Pons (tissue), 1 donor: ENCODE measurements at regions not wholly inside any gene's neighbourhood (a gene's known extent, or its start where the extent isn't known, plus 50 kb on each side); places are given as distances from the start of the nearest gene placed in this dataset.
A peak's percentile ranks its signal among the peaks of the same experiment; 100 is the strongest.
"Not testable (repeated sequence)": the region's sequence is repeated elsewhere in the genome, so short reads cannot be mapped to it uniquely, and the experiment has no call there.

Source experiments
- DNase-seq: peaks from one replicate; pipeline ENCODE4 v3.0.0-alpha.2; 2016; ENCODE audit warnings: low spot score

DNA sequence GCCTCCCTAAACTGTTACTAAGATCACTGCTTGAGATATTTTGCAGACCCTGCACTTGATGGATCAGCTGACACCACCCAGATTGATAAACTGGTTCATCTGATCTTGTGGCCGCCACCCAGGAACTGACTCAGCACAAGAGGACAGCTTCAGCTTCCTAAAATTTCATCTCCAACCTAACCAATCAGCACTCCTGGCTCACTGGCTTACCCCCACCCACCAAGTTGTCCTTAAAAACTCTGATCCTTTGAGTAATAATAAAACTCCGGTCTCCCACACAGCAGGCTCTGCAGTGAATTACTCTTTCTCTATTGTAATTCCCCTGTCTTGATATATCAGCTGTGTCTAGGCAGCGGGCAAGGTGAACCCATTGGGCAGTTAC is 174.8 kb downstream of the UTP18 start:
- no peak for DNase-seq

DNA sequence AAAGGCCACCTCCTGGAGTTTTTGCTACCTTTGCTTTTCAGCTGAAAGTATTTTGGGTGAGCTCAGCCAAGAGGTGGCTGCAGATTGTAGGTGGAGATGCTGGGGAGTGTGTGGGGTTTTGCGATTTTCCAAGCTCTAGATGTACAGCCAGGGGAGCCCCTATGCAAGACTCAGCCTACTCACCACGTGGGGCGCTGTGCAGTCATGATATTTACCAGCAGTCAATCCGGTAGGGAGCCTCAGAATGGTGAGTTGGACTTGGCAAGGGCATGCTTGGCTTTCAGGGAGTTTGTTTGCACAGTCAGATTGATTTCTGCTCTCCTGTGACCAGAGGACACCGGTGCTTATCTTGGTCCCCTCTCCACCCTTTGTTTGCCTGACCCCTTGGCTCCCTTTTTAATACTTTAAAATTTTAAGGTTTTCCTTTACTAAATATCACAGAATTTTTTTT is 175.3 kb downstream of the UTP18 start:
- peak; percentile 50 for DNase-seq

DNA sequence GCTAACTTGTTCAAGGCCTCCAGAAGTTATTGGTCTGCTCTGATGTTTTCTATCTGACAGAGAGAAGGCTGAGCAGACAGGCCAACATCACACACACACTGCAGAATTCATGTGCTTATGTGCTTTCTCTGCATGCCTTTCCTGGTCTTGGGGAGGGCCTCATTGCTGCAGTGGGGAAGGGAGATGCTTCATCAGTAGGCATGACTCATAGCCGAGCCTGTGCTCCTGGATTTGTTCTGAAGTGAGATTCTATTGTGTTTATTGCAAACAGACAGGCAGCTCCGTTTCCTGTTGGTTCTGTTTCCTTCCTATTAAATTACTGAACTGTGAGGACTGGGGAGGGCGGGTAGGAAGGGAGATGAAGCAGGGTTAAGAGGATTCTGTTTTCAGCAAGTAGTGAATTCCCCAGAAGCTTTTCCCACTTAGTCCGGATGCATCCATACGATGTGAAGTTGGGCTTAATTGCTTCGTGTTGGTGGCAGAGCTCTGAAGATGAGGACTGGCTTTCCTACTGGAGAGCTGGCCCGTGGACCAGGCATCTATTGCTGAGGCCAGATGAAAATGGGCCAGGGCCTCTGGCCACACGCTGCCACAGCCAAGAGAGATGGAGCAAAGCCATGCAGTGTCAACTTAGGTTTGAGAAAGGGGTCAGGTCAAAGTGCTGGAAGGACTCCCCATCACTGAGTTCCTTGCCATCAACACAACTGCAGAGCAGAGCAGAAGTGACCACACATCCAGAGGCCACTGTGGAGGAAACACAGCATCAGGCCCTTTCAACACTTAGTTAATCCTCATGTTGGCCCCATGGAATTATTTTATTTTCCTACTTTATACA is 179.3 kb downstream of the UTP18 start:
- no peak for DNase-seq

DNA sequence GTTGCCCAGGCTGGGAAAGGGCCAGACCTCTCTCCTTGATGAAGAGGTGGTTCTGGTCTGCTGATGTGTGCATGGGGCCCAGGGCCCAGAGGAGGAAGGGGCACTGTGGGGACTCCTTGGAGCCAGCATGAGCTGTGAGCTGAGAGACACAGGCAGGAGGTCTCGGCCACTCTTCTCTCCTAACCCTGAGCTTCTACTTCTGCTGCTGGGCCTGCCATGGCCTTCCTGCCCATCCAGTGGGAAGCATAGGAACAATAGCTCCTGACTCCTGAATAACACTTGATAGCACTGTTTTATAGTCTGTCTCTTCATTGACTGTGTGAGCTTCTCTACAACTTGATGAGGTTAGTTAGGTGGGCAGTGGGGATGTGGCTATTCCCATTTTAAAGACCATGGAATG is 181.1 kb downstream of the UTP18 start:
- DNase-seq, result no peak

DNA sequence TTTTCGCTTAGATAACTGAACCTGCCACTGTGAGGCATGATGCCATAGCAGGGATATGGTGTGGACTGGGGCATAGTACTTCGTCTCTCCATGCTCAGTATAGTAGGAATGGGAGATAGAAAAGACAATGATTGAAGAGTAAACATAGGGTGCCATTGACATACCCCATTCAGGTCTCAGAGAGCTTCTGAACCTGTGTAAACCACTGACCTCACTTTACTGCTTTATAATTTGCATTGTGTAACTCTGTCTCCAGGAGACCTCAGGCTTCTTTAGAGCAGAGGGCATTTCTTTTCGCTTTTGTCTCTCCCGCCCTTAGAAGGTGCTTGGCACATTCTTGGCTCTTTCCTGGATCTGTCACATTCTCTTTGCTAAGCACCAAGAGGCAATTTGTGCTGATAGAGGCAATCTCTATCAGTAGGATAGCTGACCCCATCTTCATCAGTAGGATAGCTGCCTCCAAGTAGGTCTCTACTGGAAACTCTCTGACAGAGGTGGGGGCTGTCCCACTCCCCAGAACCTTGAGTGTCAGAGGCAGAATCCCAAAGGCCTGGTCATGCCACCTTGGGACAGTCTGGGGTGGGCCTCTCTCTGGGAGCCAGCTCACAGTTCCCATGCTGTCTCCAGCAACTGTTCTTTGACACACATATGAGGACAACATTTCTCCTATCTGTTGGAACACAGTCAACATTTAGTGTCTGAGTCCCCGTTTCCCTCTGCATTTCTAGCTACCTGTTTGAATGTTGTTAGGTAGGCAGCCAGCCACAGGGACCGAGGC is 181.9 kb downstream of the UTP18 start:
- DNase-seq, result no peak

DNA sequence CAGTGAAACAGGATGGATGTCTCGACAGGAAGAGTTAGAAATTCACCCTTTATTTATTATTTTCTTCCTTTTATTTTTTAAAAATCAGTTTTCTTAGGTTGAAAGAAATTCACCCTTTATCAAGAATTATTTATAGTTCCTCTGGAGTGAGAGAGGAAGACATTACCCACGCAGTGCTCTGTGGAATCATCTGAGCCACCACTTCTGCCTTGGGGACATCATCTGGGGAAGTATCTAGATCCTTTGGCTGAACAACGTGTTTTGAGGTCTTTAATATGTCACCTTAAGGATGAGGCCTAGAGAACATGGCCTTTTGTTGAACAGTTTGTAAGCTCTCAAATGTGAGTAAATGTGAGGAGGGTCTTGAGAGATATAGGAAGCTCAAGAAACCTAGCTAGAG is 183.3 kb downstream of the UTP18 start:
- DNase-seq, result no peak

DNA sequence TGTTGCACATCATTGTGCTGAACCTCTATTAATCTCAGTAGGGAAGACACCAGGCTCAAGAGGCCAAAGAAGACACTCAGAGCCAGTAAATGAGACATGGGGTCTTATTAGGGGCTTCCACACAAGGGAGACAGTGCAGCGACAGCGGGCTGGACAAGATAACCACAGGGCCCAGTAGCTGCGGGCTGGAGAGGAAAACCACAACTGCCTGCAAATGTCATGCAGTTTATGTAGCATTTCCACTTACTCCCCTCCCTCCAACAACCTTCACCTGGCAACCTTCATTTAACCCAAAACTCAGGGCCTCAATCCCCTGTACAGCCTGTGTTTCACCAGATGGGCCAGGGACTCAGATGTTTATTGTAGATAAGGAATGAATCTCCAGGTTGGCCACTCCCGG is 185.6 kb downstream of the UTP18 start:
- DNase-seq, result no peak

DNA sequence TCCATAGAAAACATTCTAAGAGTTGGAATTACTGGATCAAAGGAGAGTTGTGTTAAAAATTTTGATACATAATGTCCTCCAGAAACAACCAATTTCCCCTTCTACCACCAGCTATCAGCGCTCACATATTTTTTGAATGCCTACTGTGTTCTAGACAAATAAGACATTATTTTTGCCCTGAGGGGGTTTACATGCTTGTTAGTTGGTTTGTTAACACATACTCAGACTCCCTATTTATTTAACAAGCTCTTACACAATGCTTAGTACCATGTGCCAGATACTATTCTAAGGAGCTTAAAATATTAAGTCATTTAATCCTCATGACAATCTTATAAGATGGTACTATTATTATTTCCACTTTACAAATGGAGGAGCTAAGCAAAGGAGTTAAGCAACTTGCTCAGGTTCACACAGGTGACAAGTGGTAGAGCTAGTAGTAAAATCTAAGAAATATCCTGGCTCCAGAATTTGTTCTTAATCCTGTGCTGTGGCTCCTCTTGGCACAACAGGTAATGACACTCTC is 194.2 kb downstream of the UTP18 start:
- no peak for DNase-seq

DNA sequence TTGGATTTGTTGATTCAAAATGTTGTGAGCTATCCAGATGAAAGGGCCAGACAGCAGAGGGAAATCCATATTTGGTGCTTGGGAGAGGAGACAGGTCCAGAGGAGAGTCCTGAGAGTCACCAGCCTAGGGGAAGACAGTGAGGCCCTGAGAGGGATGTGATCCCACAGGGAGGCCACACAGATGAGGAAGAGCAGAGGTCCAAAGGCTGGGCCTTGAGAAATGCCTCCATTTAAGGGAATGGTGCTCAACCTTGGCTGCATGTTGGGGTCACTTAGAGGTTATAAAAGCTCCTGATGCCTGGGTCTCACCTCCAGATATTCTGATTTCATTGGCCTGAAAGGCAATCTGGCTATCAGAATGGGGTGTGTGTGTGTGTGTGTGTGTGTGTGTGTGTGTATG is 194.9 kb downstream of the UTP18 start:
- no peak for DNase-seq

DNA sequence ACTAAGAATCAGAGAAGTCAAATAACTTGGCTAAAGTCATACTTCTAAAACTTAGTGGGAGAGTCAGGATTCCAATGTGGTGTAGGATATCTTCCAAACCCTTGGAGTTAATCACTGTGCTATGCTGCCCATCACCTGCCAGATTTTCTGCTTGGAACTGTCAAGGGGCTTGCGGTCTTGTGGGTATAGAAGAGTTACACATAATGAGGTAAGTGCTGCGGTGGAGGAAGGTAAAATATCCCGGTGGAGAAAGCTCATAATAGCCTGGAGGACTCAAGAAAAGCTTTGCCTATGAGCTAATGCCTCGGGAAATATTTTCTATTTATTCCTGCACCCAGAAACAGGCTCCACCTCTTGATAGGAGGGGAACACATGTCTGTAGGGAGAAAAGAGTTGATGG is 195.6 kb downstream of the UTP18 start:
- no peak for DNase-seq

DNA sequence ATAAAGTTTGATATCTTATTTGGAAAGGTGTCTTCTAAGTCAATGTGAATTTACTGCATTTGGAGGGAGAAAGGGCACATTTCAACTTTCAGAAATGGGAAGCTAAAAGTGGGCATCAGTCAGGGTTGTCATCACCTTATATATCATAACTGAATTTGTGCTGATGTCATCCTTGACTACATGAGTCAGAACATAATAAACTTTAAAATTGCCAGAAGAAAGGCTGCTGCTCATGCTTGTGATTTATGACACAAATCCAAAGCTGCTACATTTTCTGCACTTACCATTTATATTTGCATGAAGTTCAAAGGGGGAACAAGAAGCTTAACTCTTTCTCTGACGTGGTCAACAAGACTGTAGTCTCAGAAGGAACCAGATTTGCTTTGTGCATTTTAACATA is 196.6 kb downstream of the UTP18 start:
- no peak for DNase-seq

DNA sequence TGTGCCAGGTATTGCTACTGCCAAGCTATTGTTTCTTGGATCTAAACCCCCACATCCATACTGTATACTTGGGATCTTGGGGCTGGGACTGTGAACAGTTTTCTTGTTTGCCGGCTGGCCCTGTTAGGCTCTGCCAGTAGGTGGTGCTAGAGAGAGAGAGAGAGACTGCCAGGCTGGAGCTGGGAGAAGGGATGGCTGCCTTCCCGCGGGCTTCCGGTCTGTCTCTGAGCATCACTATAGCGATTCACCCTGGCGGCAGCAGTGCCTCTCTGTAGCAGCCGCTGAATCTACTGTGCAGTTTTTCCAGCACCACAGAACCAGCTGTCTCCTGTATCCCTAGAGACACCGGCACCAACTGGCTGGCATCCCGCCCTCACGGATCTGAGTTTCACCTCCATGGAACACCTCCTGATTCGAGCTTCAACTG is 201.2 kb downstream of the UTP18 start:
- peak; percentile 39 for DNase-seq

DNA sequence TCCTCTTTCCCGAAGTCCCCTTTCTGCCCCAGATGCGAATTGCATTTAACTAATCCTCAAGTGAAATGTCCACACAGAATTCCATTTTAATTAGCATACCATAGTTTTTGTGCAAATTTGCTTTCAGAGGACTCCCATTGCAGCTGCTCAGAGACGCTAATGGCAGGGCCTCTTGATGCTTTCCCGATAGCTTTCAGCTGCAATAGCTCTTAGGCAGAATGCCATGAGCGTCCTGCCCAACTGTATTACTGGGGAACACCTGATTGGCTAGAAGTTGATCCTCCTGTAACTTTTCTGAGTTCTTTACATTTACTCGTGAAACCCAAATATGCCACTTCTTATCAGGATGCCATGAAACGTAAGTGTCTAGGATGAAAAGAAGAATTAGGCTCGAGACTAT is 203.0 kb downstream of the UTP18 start:
- no peak for DNase-seq

DNA sequence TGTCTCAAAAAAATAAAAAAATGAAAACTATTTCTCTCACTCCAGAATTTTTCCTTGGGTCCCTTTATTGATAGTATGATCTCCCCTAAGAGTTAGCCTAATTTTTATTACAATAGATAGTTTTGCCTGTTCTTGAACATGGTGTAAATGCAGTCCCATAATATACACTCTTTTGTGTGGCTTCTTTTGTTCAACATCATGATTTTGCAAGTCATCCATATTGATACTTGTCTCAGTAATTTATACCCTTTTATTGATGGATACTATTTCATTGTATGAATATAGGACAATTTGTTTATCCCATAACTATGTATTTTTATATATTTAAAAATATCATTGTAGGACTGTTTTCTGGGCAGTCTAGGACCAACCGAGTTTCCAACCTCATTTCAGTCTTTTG is 207.0 kb downstream of the UTP18 start:
- no peak for DNase-seq

DNA sequence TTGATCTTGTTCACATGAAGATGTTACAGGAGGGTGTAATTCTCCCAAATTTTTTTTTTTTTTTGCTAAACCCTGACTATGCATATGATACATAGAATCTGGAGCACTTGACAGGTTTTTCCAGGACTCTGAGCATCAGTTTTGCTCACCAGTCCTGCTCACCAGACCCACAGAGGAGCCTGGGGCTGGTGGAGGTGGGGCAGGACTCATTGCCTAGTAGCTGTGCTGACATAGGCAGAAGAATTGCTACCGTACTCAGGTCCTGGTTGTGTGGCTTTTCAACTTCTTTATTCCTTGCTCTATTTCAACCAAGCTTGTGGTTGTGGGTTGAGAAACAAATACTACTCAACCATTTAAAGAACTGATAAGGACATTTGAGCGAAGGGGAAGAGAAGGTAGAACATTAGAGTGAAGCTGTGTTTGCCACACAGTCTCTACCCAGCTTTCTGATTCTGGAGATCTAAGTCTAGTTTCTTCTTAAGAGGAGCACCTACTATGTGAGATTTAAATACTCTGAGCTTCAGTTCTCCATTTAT is 212.4 kb downstream of the UTP18 start:
- no peak for DNase-seq

DNA sequence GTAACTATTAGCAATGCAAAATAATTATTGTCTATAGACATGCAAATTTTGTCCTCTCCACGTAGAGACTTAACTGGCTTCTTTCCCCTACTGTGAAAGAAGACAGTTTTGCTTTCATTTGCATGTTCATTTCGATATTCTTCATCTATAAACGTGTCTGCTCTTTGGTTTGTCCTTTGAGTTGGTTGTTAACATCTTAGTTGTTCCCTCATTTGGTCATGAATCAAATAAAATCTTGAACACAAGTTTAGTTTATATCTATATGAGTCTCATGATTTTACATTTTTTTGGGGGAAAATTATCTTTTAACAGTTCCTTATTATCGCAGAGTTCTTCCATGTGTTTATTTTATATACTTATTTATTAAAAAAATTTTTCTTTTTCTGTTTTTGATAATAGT is 214.4 kb downstream of the UTP18 start:
- no peak for DNase-seq

DNA sequence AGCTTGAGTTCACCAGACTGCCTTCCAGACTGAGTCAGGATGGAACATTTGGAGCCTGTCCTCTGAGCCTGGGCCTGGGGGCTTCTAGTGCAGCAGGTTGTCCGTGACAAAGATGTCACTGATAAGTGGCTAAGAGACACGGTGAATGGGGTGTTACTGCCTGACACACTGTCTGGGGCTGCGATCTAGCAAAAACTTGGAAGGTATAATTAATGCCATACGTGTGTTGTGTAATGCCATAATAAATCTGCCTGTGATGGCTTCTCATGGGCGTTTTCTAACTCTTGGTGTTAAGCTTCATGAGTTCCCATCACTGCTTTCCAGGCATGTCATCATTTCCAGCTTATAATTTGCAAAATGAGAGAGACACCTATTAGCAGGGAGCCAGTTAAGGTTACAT is 215.4 kb downstream of the UTP18 start:
- no peak for DNase-seq

DNA sequence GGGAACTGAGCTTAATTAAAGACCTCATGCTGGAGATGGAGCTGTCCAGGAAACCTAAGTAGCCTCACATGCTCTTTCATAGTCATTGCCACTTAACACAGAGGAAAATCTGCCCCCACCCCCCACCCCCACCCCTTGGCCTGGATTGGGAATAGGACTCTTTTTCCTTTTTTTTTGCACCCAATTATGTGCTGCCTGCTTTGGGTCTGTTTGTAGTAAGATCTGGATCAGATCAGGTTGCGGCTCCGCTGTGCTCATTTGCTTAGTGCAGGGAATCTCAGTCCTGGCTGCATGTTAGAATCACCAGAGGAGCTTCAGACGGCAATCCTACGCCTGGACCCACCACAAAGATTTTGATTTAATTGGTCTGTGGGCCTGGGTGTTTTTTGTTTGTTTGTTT is 219.0 kb downstream of the UTP18 start:
- no peak for DNase-seq

DNA sequence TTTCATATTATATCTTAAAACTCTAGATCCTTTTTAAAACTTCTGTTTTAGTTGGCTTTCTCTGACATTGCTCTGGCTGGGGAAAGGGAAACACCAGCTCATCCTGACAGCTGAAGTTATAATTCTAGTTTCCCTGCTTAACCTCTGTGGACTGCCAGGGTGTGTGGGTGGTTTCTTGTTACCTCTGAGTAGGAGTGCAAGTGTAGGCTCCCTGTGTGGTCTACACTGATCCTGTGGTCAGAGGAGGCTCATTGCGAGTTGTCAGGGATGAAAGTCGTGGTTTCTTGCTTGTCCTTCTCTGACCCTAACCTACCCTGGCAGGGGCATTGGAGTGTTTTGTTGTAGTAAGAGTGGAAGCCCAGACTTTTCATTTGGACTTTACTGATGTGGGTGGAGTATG is 221.0 kb downstream of the UTP18 start:
- no peak for DNase-seq

DNA sequence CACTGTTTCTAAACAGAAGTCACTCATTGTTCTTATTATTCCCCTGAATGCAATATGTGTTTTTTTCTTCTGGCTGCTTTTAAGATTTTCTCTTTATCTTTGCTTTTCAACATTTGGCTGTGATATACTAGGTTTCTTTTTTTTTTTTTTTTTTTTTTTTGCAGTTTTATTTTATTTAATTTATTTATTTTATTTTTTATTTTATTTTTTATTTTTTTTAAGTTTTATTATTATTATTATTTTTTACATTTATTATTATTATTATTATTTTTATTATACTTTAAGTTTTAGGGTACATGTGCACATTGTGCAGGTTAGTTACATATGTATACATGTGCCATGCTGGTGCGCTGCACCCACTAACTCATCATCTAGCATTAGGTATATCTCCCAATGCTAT is 221.9 kb downstream of the UTP18 start:
- DNase-seq, result not testable (repeated sequence)

DNA sequence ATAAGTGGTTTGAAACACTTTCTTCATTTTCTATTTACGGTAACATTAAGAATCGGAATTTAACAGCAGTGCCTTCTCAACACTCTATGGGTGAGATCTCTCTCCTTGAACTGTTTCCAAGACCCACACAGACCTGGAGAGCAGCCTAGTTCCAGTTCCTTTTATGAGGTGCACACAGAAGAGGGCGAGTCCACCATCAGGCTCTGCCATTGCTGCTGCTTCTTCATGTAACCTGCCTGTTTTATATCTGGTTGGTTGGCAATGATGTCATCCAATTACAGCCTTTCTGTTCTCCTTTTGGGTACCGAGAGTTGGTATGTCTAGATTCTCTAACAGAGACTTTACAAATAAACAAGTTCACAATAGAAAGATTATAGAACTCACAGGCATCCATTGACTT is 225.7 kb downstream of the UTP18 start:
- DNase-seq, result peak; percentile 76

DNA sequence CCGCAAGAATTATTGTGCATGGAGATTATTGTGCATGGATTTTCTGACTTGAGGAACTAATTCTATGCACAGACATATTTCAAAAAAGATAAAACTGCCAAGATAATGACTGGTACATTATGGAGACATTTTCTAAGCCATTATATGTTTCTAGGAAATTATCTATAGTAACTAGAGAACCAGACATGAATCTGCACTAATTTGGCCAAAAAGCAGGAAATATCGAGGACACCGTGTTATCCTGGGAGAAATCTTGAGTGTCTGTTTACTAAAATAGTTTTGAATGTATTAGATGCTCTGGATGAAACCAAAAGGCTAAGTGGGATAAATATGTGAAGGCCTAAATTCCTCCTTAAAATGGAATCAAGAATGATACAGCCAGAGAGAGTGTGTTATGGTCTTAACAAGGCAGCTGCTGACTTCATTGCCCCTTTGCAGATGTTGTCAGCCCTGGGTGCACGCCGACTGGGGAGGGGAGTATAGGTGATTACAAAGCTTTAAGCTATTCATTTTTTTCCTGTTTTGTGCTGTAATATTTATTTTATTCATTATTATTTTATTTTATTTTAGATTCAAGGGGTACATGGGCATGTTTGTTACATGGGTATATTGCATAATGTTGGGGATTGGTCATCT is 226.7 kb downstream of the UTP18 start:
- DNase-seq, result no peak
